ENCODE measurements at regions not wholly inside any gene's neighbourhood (a gene's known extent, or its start where the extent isn't known, plus 50 kb on each side); places are given as distances from the start of the nearest gene placed in this dataset.

GRCh38 chr5:148725675-148726074, 71.3 kb upstream of the HTR4 start:
- Histone ChIP-seq H3K9me3 (replicated peaks in 1 of 2; ENCODE audit: control insufficient read depth in 1 of 2, insufficient read depth in 1 of 2, low read length in 2 of 2) (no peaks in the 10 kb centered on the region), H3K27ac (ENCODE audit: low read depth in 1 of 2, low read length in 2 of 2) (no peak overlapping the region), H3K4me3 (replicated peaks in 1 of 3; ENCODE audit: low read depth in 2 of 3, low read length in 3 of 3) (no peak overlapping the region), H3K4me1 (ENCODE audit: control insufficient read depth in 1 of 2, insufficient read depth in 2 of 2, low read length in 2 of 2) (no peaks in the 10 kb centered on the region), H3K9ac (ENCODE audit: insufficient read depth, low read length, poor library complexity, severe bottlenecking) (no peak overlapping the region), H2AFZ (ENCODE audit: insufficient read depth, low read depth, low read length, poor library complexity, severe bottlenecking) (no peak overlapping the region), H4K20me1 (ENCODE audit: insufficient read depth, low read length) (no peaks in the 10 kb centered on the region), H3K36me3 (replicated peaks in 1 of 2; ENCODE audit: control insufficient read depth in 1 of 2, insufficient read depth in 2 of 2, low read length in 2 of 2) (no peaks in the 10 kb centered on the region), H3K79me2 (ENCODE audit: insufficient read depth, low read length) (no peaks in the 10 kb centered on the region), H3K27me3 (ENCODE audit: control insufficient read depth in 2 of 2, insufficient read depth in 2 of 2, low read length in 2 of 2) (no peaks in the 10 kb centered on the region), H3K4me2 (replicated peaks; ENCODE audit: extremely low read depth, low read length, poor library complexity, severe bottlenecking) (no peak overlapping the region)
- H3K9me3 Mint-ChIP-seq = no peaks in the 10 kb centered on the region
- no peaks in the 10 kb centered on the region for H3K36me3 Mint-ChIP-seq
- TF ChIP-seq CTCF (IDR thresholded peaks at IDR 0.05) = no peak
- intact Hi-C loops (cut with micrococcal nuclease) = loop anchor here in 1 of 2 donors (5.0 kb wide), 1 partner anchor 773 kb away; no protein-coding TSS in a partner anchor
- no peaks in the 10 kb centered on the region for H3K4me1 Mint-ChIP-seq
- WGBS (ENCODE audit: insufficient coverage) = 94% methylated on average over 6 of the region's 6 CpGs
- H3K27me3 Mint-ChIP-seq (ENCODE audit: low read depth in 3 of 3) = peaks cover 0 to 3% (median 1%) of the 10 kb centered on the region in 3 donors
- no peak overlapping the region for H3K27ac Mint-ChIP-seq
- DNase-seq = no peak
- no peak overlapping the region for H3K4me3 Mint-ChIP-seq

- Mint-ChIP-seq H3K36me3 (no peaks in the 10 kb centered on the region), H3K9me3 (no peaks in the 10 kb centered on the region), H3K4me3 (no peak overlapping the region), H3K27me3 (ENCODE audit: low read depth in 3 of 3) (peaks cover 1 to 3% (median 2%) of the 10 kb centered on the region in 3 donors), H3K27ac (no peak overlapping the region), H3K4me1 (peaks cover 12% of the 10 kb centered on the region)
- H3K27me3 ChIP-seq (ENCODE audit: control insufficient read depth in 2 of 2, insufficient read depth in 2 of 2, low read length in 2 of 2) = no peaks in the 10 kb centered on the region
- H3K27ac ChIP-seq (ENCODE audit: low read depth in 1 of 2, low read length in 2 of 2) = no peak overlapping the region
- H3K4me1 ChIP-seq (ENCODE audit: control insufficient read depth in 1 of 2, insufficient read depth in 2 of 2, low read length in 2 of 2) = peaks cover 5 to 7% of the 10 kb centered on the region in 2 donors
- H3K4me2 ChIP-seq (replicated peaks; ENCODE audit: extremely low read depth, low read length, poor library complexity, severe bottlenecking) = no peak overlapping the region
- intact Hi-C loops (cut with micrococcal nuclease) = loop anchor here in 1 of 2 donors (5.0 kb wide), 1 partner anchor 777 kb away; no protein-coding TSS in a partner anchor
- H3K79me2 ChIP-seq (ENCODE audit: insufficient read depth, low read length) = no peaks in the 10 kb centered on the region
- no peak overlapping the region for H3K4me3 ChIP-seq (replicated peaks in 1 of 3; ENCODE audit: low read depth in 2 of 3, low read length in 3 of 3)
- DNase-seq = no peak
- H3K9ac ChIP-seq (ENCODE audit: insufficient read depth, low read length, poor library complexity, severe bottlenecking) = no peak overlapping the region
- no peak for TF ChIP-seq CTCF (IDR thresholded peaks at IDR 0.05)
- H3K9me3 ChIP-seq (replicated peaks in 1 of 2; ENCODE audit: control insufficient read depth in 1 of 2, insufficient read depth in 1 of 2, low read length in 2 of 2) = no peaks in the 10 kb centered on the region
- H3K36me3 ChIP-seq (replicated peaks in 1 of 2; ENCODE audit: control insufficient read depth in 1 of 2, insufficient read depth in 2 of 2, low read length in 2 of 2) = no peaks in the 10 kb centered on the region
- H4K20me1 ChIP-seq (ENCODE audit: insufficient read depth, low read length) = no peaks in the 10 kb centered on the region
- no peak overlapping the region for H2AFZ ChIP-seq (ENCODE audit: insufficient read depth, low read depth, low read length, poor library complexity, severe bottlenecking)
These were observed 74.9 kb upstream of the HTR4 start for GRCh38 chr5:148729182-148729581.

Data from CD14-positive monocyte (primary cell).